IMR-90 (cell line): ENCODE measurements at regions not wholly inside any gene's neighbourhood (a gene's known extent, or its start where the extent isn't known, plus 50 kb on each side); places are given as distances from the start of the nearest gene placed in this dataset.
"Not testable (repeated sequence)": the region's sequence is repeated elsewhere in the genome, so short reads cannot be mapped to it uniquely, and the experiment has no call there.

Source experiments
- ATAC-seq: fragments of 200-7000 bp; cut with Tn5 transposase; 2 replicates; pipeline ENCODE4 v1.9.1; 2020; ENCODE audit warnings: low read depth, mild to moderate bottlenecking, moderate library complexity
- BruUV-seq: library from RNA; stranded (reverse); fragments of 400-500 nt; replicated peaks from 2 replicates; lab custom pipeline; 2021; lab: Mats Ljungman, UMichigan
- CTCF ChIA-PET: fragments of 300-600 bp; formaldehyde crosslinking; extraction: SDS; loops from one replicate; lab custom pipeline; 2021; ENCODE audit warnings: antibody characterized with exemption; lab: Yijun Ruan, JAX
- POLR2A ChIA-PET: fragments of 300-600 bp; sonication (Branson Sonifier 250); formaldehyde crosslinking; loops from one replicate; lab custom pipeline; 2022; ENCODE audit warnings: antibody characterized with exemption; ENCODE audit not compliant: unreplicated experiment; lab: Charles Lee
- DNase-seq: peaks from one replicate; pipeline ENCODE4 v3.0.0; 2013
- H2AFZ ChIP-seq: replicated peaks from 2 replicates; pipeline ENCODE3; 2013; ENCODE audit warnings: low read length, mild to moderate bottlenecking; ENCODE audit not compliant: poor library complexity
- H2AK5ac ChIP-seq: 2 replicates; pipeline ENCODE4 v1.6.1; 2013; ENCODE audit warnings: low read depth, low read length, inconsistent platforms
- H2AK9ac ChIP-seq: replicated peaks from 2 replicates; pipeline ENCODE3; 2013; ENCODE audit warnings: mild to moderate bottlenecking, low read depth, low read length, moderate library complexity; ENCODE audit not compliant: poor library complexity
- H2BK120ac ChIP-seq: 2 replicates; pipeline ENCODE4 v1.6.1; 2013; ENCODE audit warnings: low read depth, low read length, inconsistent platforms
- H2BK15ac ChIP-seq: 3 replicates; pipeline ENCODE4 v1.6.1; 2013; ENCODE audit warnings: low read depth, low read length, inconsistent platforms
- H2BK20ac ChIP-seq: 2 replicates; pipeline ENCODE4 v1.6.1; 2013; ENCODE audit warnings: low read depth, mild to moderate bottlenecking, inconsistent platforms, low read length, moderate library complexity
- H2BK5ac ChIP-seq: 2 replicates; pipeline ENCODE4 v1.6.1; 2013; ENCODE audit warnings: mild to moderate bottlenecking, low read depth, low read length, inconsistent platforms; ENCODE audit not compliant: poor library complexity, severe bottlenecking
- H3K14ac ChIP-seq: replicated peaks from 2 replicates; pipeline ENCODE4 v1.6.1; 2013; ENCODE audit warnings: low read depth, low read length, inconsistent platforms
- H3K18ac ChIP-seq: 2 replicates; pipeline ENCODE4 v1.6.1; 2013; ENCODE audit warnings: low read depth, low read length, control low read depth
- H3K23ac ChIP-seq: 2 replicates; pipeline ENCODE4 v1.6.1; 2013; ENCODE audit warnings: low read depth, low read length, inconsistent platforms
- H3K27ac ChIP-seq: 2 replicates; pipeline ENCODE4 v1.5.1; 2013; ENCODE audit warnings: mild to moderate bottlenecking, control low read depth, low read length; ENCODE audit not compliant: insufficient read depth
- H3K27me3 ChIP-seq: 2 replicates; pipeline ENCODE4 v1.6.1; 2013; ENCODE audit warnings: low read length; ENCODE audit not compliant: control insufficient read depth, insufficient read depth
- H3K36me3 ChIP-seq: 2 replicates; pipeline ENCODE4 v1.6.1; 2013; ENCODE audit warnings: low read length, mixed read lengths; ENCODE audit not compliant: control insufficient read depth, insufficient read depth
- H3K4ac ChIP-seq: 2 replicates; pipeline ENCODE4 v1.6.1; 2013; ENCODE audit warnings: low read depth, low read length, inconsistent platforms
- H3K4me1 ChIP-seq: 2 replicates; pipeline ENCODE4 v1.6.1; 2013; ENCODE audit warnings: low read length, mixed read lengths; ENCODE audit not compliant: control insufficient read depth, insufficient read depth
- H3K4me2 ChIP-seq: 2 replicates; pipeline ENCODE4 v1.6.1; 2013; ENCODE audit warnings: low read depth, mild to moderate bottlenecking, control low read depth, low read length, moderate library complexity
- H3K4me3 ChIP-seq: 2 replicates; pipeline ENCODE4 v1.5.1; 2013; ENCODE audit warnings: low read depth, mild to moderate bottlenecking, control low read depth, low read length, moderate library complexity; ENCODE audit not compliant: insufficient read depth
- H3K56ac ChIP-seq: 2 replicates; pipeline ENCODE4 v1.6.1; 2013; ENCODE audit warnings: low read length, inconsistent platforms; ENCODE audit not compliant: insufficient read depth; ENCODE audit errors: extremely low read depth
- H3K79me1 ChIP-seq, 2 experiments: 2 replicates each; pipeline ENCODE4 v1.6.1; 2013; ENCODE audit warnings: low read length in 2 of 2, inconsistent platforms in 1 of 2, low read depth in 1 of 2
- H3K9ac ChIP-seq: 2 replicates; pipeline ENCODE4 v1.6.1; 2013; ENCODE audit warnings: low read depth, low read length, control low read depth
- H3K9me1 ChIP-seq: 2 replicates; pipeline ENCODE4 v1.6.1; 2013; ENCODE audit warnings: low read length, inconsistent platforms; ENCODE audit not compliant: insufficient read depth
- H3K9me3 ChIP-seq: 2 replicates; pipeline ENCODE4 v1.6.1; 2013; ENCODE audit warnings: low read length; ENCODE audit not compliant: control insufficient read depth, insufficient read depth
- H4K20me1 ChIP-seq: 2 replicates; pipeline ENCODE4 v1.6.1; 2013; ENCODE audit warnings: low read length, inconsistent platforms; ENCODE audit not compliant: insufficient read depth
- H4K5ac ChIP-seq: 2 replicates; pipeline ENCODE4 v1.6.1; 2013; ENCODE audit warnings: mild to moderate bottlenecking, low read depth, low read length, control low read depth
- H4K8ac ChIP-seq, 2 experiments: 2 replicates each; pipeline ENCODE4 v1.6.1; 2013; ENCODE audit warnings: low read depth in 2 of 2, low read length in 2 of 2, control low read depth in 1 of 2, inconsistent platforms in 1 of 2
- H4K91ac ChIP-seq: 2 replicates; pipeline ENCODE4 v1.6.1; 2013; ENCODE audit warnings: low read depth, low read length, inconsistent platforms; ENCODE audit not compliant: insufficient read depth
- WGBS, 2 experiments: methylation state at CpG; one replicate each; pipeline versions ENCODE4 v1.1.5 to v1.1.7; 2013; ENCODE audit warnings: missing lambda C conversion rate in 2 of 2; ENCODE audit not compliant: insufficient read length in 1 of 2; ENCODE audit errors: extremely low coverage in 2 of 2; 5-methylcytosine and 5-hydroxymethylcytosine counted together
- dilution Hi-C: fragments of 300-500 bp; cut with HindIII; formaldehyde crosslinking; loops from one replicate; pipeline ENCODE4 v1.14.3; 2018; ENCODE audit warnings: low sequenced_read_pairs; ENCODE audit not compliant: unreplicated experiment
- in situ Hi-C: fragments of 300-500 bp; cut with MboI; formaldehyde crosslinking; loops from 3 replicates; pipeline ENCODE4 v1.14.3; 2019; ENCODE audit warnings: low sequenced_read_pairs, inconsistent platforms, mixed read lengths
- intact Hi-C: fragments of 100-400 bp; cut with micrococcal nuclease; formaldehyde crosslinking; loops from 2 replicates; pipeline ENCODE4 v1.10.0; 2022

GRCh38 chr13:54422946-54423345, 1394.3 kb downstream of the OLFM4 start:
- H4K20me1 ChIP-seq, H3K27me3 ChIP-seq, ATAC-seq, H3K4ac ChIP-seq, H3K4me3 ChIP-seq, CTCF ChIA-PET, H4K5ac ChIP-seq, H4K8ac ChIP-seq, H3K56ac ChIP-seq, H4K91ac ChIP-seq, H3K23ac ChIP-seq, H2BK15ac ChIP-seq, intact Hi-C loops, H3K27ac ChIP-seq, dilution Hi-C loops, H3K18ac ChIP-seq, H2AK9ac ChIP-seq, H2BK5ac ChIP-seq, H3K4me1 ChIP-seq, H3K9ac ChIP-seq, H2AK5ac ChIP-seq, POLR2A ChIA-PET, H2BK120ac ChIP-seq, H2BK20ac ChIP-seq, H3K9me1 ChIP-seq, H3K36me3 ChIP-seq, DNase-seq, H3K4me2 ChIP-seq, H3K79me1 ChIP-seq, H3K9me3 ChIP-seq, BruUV-seq, H2AFZ ChIP-seq, in situ Hi-C loops, H3K14ac ChIP-seq: not testable (repeated sequence)
- WGBS, 2 experiments: 77% methylated on average over 5 of the region's 15 CpGs; no CpG with 5 or more reads in 1 of the 2 experiments
